ENCODE measurements at regions not wholly inside any gene's neighbourhood (a gene's known extent, or its start where the extent isn't known, plus 50 kb on each side); places are given as distances from the start of the nearest gene placed in this dataset.

GRCh38 chr7:11294218-11294617, 320.5 kb downstream of the PHF14 start:
- Histone ChIP-seq H3K79me2 (ENCODE audit: insufficient read depth, low read length) (no peaks in the 10 kb centered on the region), H3K36me3 (ENCODE audit: insufficient read depth, low read length) (no peaks in the 10 kb centered on the region), H3K9me3 (ENCODE audit: insufficient read depth, low read depth, low read length) (no peaks in the 10 kb centered on the region), H2AFZ (ENCODE audit: low read depth, low read length) (no peak overlapping the region), H3K4me1 (ENCODE audit: insufficient read depth, low read length) (no peaks in the 10 kb centered on the region), H3K27me3 (ENCODE audit: insufficient read depth, low read length) (no peaks in the 10 kb centered on the region), H4K20me1 (ENCODE audit: insufficient read depth, low read length) (no peaks in the 10 kb centered on the region), H3K4me3 (ENCODE audit: insufficient read depth, low read depth, low read length) (no peak overlapping the region), H3K4me2 (ENCODE audit: low read length) (no peak overlapping the region), H3K9ac (ENCODE audit: low read length) (no peak overlapping the region), H3K27ac (ENCODE audit: low read depth, low read length) (no peak overlapping the region)
- FAIRE-seq (no peak), DNase-seq (ENCODE audit: low read depth) (no peak)
- Mint-ChIP-seq H3K36me3 (ENCODE audit: low read depth, unreplicated experiment) (no peaks in the 10 kb centered on the region), H3K9me3 (ENCODE audit: unreplicated experiment) (no peaks in the 10 kb centered on the region), H3K4me3 (ENCODE audit: unreplicated experiment) (no peak overlapping the region), H3K4me1 (ENCODE audit: low read depth, unreplicated experiment) (peaks cover 9% of the 10 kb centered on the region), H3K27me3 (ENCODE audit: low read depth, unreplicated experiment) (no peaks in the 10 kb centered on the region), H3K27ac (ENCODE audit: unreplicated experiment) (no peak overlapping the region)
- TF ChIP-seq EZH2 (IDR thresholded peaks at IDR 0.05; ENCODE audit: insufficient read depth, low read length) (no peak), CTCF (IDR thresholded peaks at IDR 0.05; ENCODE audit: insufficient read depth, low read depth, low read length) (no peak)

GRCh38 chr7:11294965-11295364, 321.3 kb downstream of the PHF14 start:
- no peak for TF ChIP-seq CTCF (IDR thresholded peaks at IDR 0.05; ENCODE audit: insufficient read depth, low read depth, low read length)
- TF ChIP-seq EZH2 (IDR thresholded peaks at IDR 0.05; ENCODE audit: insufficient read depth, low read length), result no peak
- Histone ChIP-seq H4K20me1 (ENCODE audit: insufficient read depth, low read length) (no peaks in the 10 kb centered on the region), H3K4me1 (ENCODE audit: insufficient read depth, low read length) (no peaks in the 10 kb centered on the region), H3K27ac (ENCODE audit: low read depth, low read length) (no peak overlapping the region), H3K27me3 (ENCODE audit: insufficient read depth, low read length) (no peaks in the 10 kb centered on the region), H2AFZ (ENCODE audit: low read depth, low read length) (no peak overlapping the region), H3K4me2 (ENCODE audit: low read length) (no peak overlapping the region), H3K9ac (ENCODE audit: low read length) (no peak overlapping the region), H3K36me3 (ENCODE audit: insufficient read depth, low read length) (no peaks in the 10 kb centered on the region), H3K4me3 (ENCODE audit: insufficient read depth, low read depth, low read length) (no peak overlapping the region), H3K9me3 (ENCODE audit: insufficient read depth, low read depth, low read length) (no peaks in the 10 kb centered on the region), H3K79me2 (ENCODE audit: insufficient read depth, low read length) (no peaks in the 10 kb centered on the region)
- Mint-ChIP-seq H3K4me1 (ENCODE audit: low read depth, unreplicated experiment) (peaks cover 9% of the 10 kb centered on the region), H3K9me3 (ENCODE audit: unreplicated experiment) (no peaks in the 10 kb centered on the region), H3K27me3 (ENCODE audit: low read depth, unreplicated experiment) (no peaks in the 10 kb centered on the region), H3K4me3 (ENCODE audit: unreplicated experiment) (no peak overlapping the region), H3K27ac (ENCODE audit: unreplicated experiment) (no peak overlapping the region), H3K36me3 (ENCODE audit: low read depth, unreplicated experiment) (no peaks in the 10 kb centered on the region)
- DNase-seq (ENCODE audit: low read depth) (no peak), FAIRE-seq (no peak)

GRCh38 chr7:11297126-11297625, 323.5 kb downstream of the PHF14 start:
- DNase-seq (ENCODE audit: low read depth) (no peak), FAIRE-seq (no peak)
- no peak overlapping the region for H3K4me2 ChIP-seq (ENCODE audit: low read length)
- no peak overlapping the region for H3K9ac ChIP-seq (ENCODE audit: low read length)
- no peak overlapping the region for H3K4me3 ChIP-seq (ENCODE audit: insufficient read depth, low read depth, low read length)
- H3K36me3 ChIP-seq (ENCODE audit: insufficient read depth, low read length), result no peaks in the 10 kb centered on the region
- Mint-ChIP-seq H3K36me3 (ENCODE audit: low read depth, unreplicated experiment) (no peaks in the 10 kb centered on the region), H3K27me3 (ENCODE audit: low read depth, unreplicated experiment) (no peaks in the 10 kb centered on the region), H3K9me3 (ENCODE audit: unreplicated experiment) (no peaks in the 10 kb centered on the region), H3K4me3 (ENCODE audit: unreplicated experiment) (no peak overlapping the region), H3K4me1 (ENCODE audit: low read depth, unreplicated experiment) (peaks cover 9% of the 10 kb centered on the region), H3K27ac (ENCODE audit: unreplicated experiment) (peak overlapping the region; percentile 44)
- H2AFZ ChIP-seq (ENCODE audit: low read depth, low read length), result no peak overlapping the region
- TF ChIP-seq CTCF (IDR thresholded peaks at IDR 0.05; ENCODE audit: insufficient read depth, low read depth, low read length) (no peak), EZH2 (IDR thresholded peaks at IDR 0.05; ENCODE audit: insufficient read depth, low read length) (no peak)
- no peaks in the 10 kb centered on the region for H3K4me1 ChIP-seq (ENCODE audit: insufficient read depth, low read length)
- H3K27me3 ChIP-seq (ENCODE audit: insufficient read depth, low read length), result no peaks in the 10 kb centered on the region
- no peaks in the 10 kb centered on the region for H3K9me3 ChIP-seq (ENCODE audit: insufficient read depth, low read depth, low read length)
- no peak overlapping the region for H3K27ac ChIP-seq (ENCODE audit: low read depth, low read length)
- no peaks in the 10 kb centered on the region for H4K20me1 ChIP-seq (ENCODE audit: insufficient read depth, low read length)
- H3K79me2 ChIP-seq (ENCODE audit: insufficient read depth, low read length), result no peaks in the 10 kb centered on the region

Measured in astrocyte (in vitro differentiated cells and primary cell).